Myocyte (in vitro differentiated cells): ENCODE measurements at regions not wholly inside any gene's neighbourhood (a gene's known extent, or its start where the extent isn't known, plus 50 kb on each side); places are given as distances from the start of the nearest gene placed in this dataset.

Source experiments
- DNase-seq: peaks from one replicate; pipeline ENCODE4 v3.0.0-alpha.2; 2012; ENCODE audit warnings: low read depth

DNA sequence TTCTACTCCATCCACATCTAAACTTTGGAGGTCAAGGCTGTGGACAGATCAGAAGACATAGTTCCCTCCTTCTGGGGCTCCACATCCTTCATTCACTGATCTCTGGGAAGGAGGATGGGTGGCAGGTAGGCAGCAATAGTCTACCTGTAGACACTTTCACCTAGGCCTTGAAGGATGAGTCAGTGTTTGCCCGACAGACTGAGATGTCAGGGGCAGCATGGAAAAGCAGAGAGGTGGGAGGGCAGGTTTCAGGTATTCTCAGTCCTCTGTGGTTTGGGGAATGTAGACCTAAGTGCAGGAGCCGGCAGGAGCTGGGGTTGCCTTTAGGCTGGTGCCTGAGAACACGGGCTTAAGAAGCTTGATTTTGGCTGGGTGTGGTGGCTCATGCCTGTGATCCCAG, 171.9 kb upstream of the ZNF267 start:
- DNase-seq = no peak

DNA sequence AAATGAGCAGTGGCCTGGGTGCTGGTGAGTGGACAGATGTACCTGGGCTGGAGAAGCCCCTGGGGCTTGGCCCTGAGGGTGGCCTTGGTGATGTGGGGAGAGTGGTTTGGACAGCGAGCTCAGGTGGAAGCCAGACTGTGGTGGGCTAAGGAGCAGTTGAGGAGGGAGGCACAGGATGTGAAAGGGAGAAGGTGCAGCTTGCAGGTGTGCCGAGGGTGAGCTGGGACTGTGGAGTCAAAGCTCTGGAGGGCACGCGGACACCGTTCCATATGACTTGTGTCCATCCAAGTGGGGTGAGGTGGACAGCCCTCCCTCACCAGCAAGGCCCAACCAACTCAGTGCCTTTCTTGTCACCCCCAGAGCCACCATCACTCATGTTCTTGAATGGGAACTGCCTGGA, 170.8 kb upstream of the ZNF267 start:
- DNase-seq = no peak

DNA sequence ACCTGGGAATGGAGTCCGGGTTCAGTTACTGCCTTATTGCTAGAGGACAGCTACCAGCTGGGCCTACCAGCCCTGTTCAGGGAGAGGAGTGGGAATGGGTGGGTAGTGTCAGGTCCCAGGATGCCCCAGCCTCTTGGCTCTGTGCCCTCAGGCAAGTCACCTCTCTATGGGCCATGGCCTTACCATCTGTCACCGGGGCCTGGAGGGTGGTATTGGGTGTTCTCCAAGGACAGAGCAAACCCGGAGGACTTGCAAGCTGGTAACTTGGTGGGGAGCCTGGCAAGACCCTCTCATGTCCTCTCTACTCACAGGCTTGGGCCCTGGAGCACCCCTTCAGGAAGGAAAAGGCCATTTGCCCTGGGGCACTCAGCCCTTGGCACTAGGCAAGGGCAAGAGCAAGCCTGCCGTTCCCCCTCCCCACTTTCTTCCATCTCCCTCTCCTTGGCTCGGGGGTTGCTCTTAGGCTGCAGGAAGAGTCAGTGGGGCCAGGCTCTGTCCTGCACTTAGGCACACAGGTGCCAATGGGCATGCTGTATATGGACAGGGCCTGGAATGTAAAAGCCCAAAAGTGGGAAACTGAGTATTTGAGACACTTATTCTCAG, 170.0 kb upstream of the ZNF267 start:
- no peak for DNase-seq

DNA sequence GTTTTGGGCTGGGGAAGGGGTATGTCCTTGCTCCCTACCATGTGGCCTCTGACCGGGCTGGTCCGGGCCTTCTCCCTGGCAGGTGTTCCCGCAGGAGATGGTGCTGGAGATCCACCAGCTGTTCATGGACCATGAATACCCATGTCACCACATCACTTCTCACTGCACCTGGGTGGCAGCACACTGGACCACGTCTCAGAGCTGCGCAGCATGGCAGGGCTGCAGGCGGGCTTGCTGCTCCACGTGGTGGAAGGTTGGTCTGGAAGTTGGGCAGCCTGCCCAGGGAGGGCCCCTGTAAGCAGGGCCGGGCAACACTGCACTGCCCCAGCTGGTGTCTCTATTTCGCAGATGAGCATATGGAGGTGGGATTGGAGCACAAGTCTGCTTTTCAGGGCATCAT, 169.5 kb upstream of the ZNF267 start:
- no peak for DNase-seq

DNA sequence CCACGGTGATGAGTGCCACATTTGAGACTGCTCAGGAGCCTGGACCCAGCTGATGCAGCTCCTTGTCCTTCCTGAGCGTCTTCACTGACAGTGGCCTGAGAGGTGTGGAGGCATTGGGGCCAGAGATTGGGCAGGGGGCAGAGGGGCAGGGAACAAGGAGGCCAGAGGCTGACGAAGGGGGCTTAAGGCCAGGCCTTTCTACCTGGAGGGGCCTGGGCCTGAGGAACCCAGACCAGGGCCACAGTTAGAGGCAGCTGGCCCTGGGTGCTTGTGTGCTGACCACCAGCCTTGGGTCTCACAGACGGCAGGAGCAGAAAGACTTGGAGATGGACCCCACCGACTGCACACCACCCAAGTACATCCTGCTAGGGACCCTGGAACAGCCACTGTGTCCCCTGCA, 168.2 kb upstream of the ZNF267 start:
- no peak for DNase-seq

DNA sequence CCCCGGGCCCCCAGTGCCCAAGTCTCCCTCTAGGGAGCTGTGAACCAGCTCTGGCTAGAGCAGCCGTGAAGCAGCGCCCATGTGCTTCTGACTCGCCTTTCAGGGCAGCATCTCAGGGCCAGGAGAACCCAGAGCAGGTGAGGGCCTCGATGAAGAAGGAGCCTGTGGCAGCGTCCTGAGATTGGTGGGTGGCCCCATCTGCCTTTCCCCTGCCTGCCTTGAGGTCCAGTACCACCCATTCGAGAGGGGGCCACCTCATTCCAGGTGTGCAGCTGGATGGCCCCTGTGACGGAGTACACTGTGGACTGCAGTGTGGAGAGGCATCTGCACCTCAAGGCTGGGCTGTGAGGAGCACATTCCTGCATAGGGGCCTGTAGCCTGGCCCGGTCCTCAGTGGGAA, 167.3 kb upstream of the ZNF267 start:
- DNase-seq = no peak

DNA sequence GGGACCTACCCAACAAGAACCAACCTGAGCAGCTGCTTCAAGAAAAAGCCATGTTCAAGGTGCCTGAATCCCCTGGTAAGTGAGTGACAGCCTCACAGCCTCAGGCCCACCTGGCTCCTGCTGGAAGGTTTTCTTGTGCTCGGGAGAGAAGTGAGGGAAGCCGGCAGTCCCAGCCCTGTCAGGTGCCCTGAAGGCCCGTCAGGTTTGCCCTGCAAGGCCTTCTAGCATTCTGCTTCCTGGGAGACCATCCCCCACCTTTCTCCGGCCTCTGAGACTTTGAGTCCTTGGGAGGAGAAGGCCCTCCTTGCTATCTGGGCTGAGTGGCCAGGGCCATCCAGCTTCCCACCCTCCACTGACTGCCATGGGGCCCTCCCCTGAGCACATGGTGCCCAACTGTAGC, 166.7 kb upstream of the ZNF267 start:
- no peak for DNase-seq

DNA sequence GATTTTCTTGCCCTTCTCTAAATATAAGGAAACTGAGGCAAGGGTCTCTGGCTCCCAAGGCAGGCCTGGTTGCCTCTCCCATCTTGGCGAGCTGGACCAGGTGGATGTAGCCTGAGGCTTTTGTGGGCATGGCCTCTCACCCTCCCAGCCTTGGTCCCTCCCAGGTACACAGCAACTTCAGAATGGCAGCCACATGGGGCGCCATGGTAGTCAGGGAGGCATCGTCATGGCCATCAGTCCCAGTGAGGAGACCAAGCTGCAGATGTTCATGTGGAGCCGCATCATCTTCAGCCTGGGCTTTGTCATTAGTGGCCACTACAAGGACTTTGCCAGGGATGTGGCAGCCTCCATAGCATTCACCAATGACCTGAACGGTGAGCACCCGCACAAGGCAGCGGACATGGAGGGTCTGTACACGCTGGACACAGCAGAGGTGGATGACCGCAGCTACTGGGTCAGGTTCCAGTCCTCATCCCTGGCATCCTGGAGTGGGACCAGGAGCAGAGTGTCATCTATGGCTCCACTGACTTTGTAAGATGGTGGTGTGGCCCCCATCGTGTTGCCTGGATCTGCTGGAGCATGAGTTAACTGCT, 165.8 kb upstream of the ZNF267 start:
- DNase-seq = no peak

DNA sequence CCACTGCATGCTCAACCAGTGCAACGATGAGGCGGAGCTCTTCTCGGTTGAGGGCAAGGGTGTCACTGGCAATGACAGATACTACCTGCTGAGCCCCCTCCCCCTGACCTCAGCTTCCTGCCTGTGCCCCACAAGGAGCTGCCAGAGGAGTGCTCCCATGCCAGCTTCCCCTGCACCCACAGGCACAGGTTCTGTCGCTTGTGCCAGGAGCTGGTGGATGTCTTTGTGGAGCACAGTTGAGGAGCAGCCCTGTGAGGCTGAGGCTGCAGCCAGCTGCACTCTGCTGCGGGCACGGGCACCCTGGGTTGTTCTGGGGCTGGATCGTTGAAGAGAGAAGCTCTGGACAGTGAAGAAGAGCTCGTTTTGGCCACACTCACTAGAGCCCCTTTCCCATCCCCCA, 165.3 kb upstream of the ZNF267 start:
- no peak for DNase-seq

DNA sequence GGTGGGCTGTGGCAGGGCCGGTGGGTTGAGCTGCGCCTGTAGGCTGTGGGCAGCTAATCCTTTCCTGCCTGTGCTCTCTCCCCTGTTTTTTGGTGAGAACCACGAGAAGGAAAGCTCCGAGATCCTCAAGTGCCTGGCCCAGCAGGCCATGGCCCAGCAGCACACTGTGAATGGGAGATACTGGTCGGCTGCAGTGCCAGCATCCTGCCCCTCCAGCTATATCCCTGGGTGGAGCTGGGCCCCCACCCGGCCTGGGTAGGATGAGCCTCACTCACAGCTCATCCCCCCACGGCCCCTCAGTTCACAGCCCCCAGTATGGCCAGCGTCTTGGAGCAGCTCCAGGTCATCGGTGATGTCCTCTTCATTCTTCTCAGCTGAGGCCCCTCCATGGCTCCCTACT, 164.4 kb upstream of the ZNF267 start:
- DNase-seq = no peak

DNA sequence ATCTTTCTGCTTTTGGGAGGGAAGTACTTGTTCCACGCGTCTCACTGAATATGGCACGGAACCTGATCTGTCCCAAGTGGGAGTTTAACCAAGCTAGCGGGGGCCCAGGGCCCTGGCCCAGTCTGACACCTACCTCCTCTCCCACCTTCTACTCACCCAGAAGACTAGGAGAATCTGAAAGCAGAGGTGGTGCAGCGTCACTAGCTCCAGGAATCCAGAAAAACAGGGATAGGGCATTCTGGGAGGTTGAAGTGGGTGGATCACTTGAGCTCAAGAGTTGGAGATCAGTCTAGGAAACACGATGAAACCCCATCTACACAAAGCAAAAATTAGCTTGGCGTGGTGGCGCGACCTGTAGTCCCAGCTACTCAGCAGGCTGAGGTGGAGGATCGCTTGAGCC, 163.5 kb upstream of the ZNF267 start:
- no peak for DNase-seq

DNA sequence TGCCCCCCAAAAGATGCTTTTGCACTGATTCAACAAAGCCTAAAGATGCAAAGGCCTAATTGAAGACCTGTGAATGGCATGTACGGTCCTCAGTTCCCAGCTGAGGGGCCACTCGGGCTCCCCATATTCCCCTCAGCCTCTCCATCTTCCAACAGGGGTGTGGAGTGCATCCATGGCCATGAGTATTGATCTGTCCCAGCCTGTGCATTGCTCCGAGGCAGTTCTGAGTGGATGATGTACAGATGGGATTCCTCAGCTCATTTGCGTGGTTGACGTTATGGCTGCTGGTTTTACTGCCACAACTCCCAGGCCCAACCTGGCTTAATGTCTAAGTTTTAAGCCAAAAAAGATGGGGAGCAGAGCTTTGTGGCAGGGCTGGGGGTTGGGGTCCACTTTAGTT, 162.7 kb upstream of the ZNF267 start:
- DNase-seq = no peak

DNA sequence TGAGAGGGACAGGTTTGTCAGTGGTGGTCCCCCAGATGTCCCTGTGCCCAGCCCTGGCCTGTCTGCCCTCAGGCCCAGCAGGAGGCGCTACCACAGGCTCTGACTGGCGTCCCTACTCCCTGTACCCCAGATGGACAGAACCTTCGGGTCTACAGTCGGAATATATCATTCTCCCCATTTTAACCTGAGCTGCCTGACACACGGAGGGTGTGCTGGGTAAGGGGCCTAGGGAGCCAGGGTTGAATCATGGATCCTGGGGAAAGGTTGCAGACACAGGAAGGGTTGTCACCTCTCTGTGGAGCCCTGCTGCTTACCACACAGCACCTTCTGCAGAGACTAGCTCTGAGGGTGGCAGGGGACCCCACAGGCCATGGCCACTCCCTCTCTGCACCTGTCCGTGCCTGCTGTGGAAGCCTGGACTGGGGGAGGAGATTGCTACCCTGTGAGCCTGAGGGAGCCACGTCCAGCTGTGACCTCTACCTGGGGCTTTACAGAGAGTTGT, 162.2 kb upstream of the ZNF267 start:
- no peak for DNase-seq

DNA sequence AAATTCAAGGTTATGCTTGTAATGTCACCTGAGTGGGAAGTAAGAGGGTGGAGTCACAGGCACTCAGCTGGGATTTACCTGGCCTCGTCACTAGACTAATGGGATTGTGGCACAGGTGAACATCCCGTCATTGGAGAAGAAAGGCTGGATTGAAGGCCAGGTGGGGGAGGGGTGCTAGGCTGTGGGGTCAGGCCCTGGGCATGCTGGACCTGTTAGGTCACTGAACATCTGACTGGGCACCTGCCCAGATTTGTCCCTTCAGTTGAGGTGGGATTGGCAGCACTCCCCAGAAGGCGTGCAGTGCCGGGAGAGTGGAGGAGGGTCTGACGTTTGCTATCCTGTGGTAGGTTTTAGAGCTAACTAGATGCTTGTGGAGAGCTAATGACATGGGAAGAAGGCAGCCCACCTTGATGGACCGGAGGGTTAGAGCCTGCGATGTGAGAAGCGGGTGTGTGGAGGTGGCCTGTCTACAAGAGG, 161.5 kb upstream of the ZNF267 start:
- DNase-seq = no peak

DNA sequence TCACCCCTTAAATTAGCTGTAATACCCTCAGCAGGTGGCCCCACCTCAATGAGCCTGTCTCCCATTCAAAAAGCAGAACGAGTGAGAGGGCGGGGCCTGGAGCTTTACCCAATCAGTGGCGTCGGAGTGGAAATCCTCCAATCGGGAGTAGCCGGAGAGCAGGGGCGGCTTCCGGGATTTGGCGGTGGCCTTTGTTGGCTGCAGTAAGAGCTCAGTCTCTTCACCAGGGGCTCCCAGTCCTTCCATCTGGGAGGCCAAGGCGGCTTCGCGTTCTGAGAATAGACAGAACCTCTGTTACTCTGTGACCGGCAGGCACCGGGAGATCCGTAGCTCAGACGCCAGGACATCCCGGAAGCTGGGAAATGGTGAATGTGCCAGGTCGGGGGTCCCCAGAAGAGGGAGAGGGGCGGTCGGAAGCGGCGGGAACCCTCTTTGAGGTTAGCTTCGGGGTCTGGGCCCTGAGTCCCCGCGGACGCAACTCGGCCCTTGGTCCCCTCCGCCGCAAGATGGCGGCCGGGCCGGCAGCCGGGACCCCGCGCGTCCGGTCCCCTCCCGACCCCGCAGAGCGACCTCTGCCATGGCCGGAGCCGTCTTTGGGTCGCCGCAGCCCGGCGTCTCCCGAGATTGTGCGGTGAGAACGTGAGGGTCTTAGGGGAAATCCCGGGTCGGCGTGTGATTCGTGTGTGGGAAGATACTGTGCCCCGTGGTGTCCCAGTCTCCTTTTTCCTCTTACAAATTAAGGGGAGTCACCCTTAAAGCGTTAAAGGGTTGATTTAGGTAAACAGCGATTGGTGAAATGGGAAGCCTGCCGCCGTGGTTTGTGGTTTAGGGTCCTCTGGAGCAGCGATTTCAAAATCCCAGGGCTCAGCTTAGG, 160.3 kb upstream of the ZNF267 start:
- peak; percentile 97 for DNase-seq

DNA sequence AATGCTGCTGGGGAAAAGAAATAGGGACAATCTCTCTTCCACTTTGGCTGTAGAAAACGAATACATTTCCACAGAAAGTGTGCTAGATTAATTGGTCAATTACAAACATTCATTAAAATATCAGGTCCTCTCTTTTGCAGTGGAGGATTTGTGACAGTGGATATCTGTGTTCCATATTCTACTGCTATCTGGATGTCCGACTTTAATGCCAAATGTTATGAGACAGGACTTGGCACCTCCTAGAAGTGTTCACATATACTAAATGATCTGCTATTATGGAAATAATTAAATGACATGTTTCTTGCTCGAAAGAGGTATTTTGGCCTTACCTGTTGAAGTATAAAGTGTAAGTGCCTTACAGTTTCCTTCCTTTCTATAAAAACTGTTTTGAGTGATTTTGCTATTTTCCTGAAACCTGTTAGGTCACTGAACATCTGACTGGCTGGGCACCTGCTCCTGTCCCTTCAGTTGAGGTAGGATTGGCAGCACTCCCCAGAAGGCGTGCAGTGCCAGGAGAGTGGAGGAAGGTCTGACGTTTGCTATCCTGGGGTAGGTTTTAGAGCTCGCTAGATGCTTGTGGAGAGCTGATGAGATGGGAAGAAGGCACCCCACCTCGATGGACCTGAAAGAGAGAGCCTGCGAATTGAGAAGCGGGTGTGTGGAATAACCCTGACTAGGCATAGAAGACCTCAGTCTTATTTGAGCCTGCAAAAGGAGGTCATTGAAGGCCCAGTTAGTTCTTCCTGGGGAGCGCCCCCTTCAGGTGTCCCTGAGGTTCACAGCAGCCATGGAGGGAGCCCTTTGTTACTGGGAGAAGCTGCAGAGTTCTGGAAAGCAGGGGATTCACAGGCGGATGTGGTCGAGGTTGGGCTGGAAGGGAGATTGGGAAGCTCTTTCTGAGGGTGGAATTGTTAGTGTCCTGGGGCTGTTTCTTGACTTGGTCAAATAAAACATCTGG, 159.4 kb upstream of the ZNF267 start:
- DNase-seq = peak; percentile 54

DNA sequence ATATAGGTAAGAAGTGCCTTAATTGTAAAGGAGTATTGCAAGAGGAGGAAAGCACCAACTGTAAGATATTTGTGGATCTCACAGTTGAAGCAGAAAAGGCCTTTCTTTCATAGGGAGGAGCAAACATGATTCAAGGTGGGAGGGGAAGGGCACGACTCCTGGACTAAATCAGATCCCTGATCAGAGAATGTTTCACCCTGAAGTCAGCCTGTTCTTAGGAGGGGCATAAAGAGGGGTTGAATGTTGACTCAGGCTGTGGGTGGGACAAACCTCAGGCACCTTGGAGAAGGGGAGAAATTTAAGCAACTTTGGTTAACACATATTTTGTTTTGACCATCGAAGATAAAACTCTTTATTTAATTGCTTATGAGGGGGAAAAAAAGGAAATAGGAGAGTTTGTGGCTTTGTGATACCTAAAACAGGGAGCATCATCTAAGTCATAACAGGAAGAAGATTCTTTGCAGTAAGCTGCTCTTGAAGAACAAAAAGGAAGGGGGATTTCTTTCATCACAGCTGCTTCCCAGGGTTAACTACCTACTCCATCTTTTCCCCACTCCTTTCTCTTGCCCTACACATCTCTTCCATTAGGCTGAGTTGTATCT, 158.6 kb upstream of the ZNF267 start:
- no peak for DNase-seq

DNA sequence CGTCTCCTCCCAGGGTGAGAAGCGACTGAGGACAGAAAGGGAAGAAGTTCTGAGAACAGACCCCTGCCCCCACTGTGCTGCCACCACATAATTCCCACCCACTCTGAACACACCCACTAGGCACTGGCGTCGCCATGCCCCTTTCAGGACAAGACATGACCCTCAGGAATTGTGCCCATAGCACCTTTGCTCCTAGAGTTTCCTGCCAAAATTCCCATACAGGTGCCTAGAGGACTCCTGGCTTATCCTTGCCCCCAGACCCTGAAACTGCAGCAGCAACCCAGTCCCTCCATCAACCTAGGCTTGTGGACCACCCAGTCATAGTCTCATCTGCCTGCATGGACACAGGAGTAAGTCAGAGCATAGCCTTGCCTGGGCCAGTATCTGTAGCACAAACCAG, 157.7 kb upstream of the ZNF267 start:
- no peak for DNase-seq

DNA sequence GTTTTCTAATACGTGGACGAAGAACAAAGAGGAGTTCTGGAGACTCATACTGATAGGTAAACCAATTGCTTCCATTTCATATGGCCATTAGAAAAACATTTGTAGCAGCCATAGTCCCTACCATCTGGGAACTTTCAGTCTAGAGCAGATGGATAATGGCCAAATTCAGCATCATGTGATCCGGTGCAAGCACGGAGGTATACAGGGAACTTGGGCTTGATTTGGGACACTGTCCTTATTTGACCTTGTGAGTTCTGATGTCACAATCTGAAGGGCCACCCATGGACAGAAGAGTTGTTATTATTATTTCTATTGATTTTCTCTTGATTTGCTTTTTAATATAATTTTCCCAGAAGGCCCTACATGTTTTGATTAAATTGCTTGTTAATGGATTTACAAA, 154.6 kb upstream of the ZNF267 start:
- DNase-seq = no peak

DNA sequence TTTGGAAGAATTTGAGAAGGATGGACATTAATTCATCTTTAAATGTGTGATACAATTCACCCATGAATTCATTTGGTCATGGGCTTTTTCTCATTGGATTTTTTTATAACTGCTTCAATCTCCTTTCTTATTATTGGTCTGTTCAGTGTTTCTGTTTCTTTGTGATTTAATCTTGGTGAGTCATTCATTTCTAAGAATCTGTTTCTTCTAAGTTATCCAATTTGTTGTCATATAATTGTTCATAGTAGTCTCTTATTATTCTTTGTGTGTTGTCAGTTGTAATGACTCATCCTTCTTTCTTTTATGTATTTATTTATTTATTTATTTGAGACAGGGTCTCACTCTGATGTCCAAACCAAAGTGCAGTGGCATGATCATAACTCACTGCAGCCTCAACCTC, 146.1 kb upstream of the ZNF267 start:
- no peak for DNase-seq

DNA sequence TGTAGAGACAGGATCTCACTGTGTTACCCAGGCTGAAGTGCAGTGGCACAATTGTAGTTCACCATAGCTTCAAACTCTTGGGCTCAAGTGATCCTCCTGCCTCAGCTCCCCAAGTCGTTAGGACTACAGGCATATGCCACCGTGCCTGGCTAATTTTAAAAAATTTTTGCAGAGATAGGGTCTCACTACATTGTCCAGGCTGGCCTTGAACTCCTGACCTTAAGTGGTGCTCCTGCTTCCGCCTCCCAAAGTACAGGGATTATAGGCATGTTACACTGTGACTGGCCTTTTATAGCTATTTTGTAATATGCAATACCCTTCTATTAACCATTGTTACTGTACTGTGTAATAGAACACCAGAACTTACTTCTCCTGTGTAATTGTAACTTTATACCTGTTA, 139.3 kb upstream of the ZNF267 start:
- no peak for DNase-seq
